Muscle of back (tissue), 3 donors: ENCODE measurements at regions not wholly inside any gene's neighbourhood (a gene's known extent, or its start where the extent isn't known, plus 50 kb on each side); places are given as distances from the start of the nearest gene placed in this dataset.
"Not testable (repeated sequence)": the region's sequence is repeated elsewhere in the genome, so short reads cannot be mapped to it uniquely, and the experiment has no call there.

Source experiments
- DNase-seq, 3 donors: peaks; one replicate each; pipeline versions ENCODE4 v3.0.0 to v3.0.0-alpha.2; 2013

DNA sequence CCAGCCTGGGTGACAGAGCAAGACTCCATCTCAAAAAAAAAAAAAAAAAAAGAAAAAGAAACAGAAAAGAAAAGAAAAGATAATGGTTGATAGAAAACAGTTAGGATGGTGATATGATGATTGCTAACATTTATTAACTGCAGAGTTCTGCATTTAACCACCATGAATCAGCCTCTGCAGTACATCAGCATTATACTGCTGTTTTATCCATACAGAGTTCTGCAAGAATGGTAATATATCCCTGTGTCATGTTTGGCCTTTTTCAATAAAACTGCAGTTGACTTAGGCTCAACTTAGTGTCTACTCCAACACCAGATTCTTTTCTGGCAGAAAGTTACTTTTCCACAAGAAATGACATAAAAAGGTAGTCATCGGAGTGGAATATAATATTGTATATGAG is 62.6 kb downstream of the DUSP6 start:
- DNase-seq = no peak

DNA sequence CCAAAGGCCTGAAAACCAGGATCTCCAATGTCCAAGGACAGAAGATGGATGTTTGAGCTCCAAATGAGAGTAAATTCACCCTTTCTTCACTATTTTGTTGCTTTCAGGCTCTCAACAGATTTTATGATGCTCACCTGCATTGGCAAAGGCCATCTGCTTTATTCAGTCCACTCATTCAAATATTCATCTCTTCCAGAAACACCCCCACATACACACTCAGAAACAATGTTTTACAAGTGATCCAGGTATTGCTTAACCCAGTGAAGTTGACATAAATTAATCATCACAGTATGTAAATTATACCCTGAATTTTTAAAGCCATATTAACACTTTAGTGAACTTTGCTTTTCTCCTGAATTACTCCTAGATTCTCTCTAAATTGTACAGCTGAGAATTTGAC is 63.3 kb downstream of the DUSP6 start:
- no peak for DNase-seq

DNA sequence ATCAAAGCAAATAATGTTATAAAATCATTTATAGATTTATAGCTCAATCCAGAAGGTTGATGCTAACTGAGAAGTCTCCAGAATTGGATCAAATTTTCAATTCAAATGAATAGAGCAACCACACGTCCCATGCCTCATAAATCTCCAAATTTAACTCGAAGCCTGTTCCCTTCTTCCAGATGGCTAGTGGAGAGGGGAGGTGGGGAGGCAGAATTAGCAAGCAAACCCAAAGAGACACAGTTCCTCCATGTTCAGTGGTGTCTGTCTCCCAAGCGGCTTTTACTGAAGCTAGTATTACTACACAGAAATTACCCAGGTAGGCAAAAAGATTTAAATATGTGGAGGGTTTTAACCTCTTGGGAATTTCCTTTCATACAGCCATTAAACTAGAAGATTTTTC is 65.8 kb downstream of the DUSP6 start:
- no peak for DNase-seq

DNA sequence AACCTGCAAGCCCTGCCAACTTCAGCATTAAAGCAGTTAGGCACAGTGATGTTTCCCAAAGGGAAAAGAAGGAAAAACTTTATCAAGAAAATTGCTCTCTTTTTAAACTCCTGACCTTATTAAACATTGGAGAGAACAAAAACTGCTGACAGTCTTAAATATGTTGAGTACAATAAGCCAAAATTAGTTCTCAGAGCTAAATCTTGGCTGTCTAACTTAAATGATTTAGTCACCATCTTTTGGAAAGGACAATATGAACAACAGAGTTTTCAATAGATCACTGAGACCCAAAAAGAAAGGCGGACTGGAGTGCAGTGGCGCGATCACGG is 70.8 kb downstream of the DUSP6 start:
- DNase-seq = peak in 1 of 3 donors; percentile 19

DNA sequence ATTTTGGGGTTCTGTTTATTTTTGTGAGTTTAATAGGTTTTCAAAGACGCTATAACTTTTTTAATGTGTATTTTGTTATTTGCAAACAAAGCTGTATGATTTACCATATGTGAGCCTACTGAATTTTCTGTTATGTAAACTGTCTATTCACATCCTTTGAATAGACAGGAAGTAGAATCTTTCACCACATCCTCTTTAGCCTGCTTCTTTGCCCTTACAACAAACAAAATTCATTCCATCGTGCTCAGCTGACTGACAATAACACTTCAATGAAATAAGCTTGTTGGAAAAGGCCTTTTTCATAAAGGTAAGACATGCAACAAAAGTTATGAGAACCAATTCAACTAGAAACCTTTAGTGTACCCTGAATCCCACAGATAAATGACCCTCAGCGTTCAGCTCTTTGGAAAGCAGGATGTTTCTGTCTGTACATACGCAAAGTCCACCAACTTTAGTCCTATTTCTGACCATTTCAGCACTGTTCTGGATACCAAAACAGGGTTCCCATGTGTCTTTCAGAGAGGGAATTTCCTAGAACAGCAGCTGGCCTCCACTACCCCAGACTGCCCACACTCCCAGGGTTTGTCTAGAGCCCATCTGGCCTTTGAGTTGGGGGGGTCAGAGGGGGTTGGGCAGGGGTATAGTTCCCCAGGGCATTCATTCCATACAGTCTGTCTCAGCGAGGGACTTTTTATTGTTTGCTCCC is 71.3 kb downstream of the DUSP6 start:
- DNase-seq = peak in 2 of 3 donors; percentile 10 to 44

DNA sequence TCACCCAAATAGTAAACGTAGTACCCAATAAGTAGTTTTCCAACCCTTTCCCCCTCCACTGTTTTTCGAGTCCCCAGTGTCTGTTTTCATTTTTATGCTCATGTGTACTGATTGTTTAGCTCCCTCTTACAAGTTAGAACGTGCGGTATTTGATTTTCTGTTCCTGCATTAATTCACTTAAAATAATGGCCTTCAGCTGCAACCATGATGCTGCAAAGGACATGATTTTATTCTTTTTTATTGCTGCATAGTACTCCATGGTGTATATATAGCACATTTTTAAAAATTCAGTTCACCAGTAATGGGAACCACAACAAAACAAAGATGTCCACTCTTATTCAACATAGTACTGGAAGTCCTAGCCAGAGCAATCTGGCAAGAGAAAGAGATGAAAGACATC is 72.8 kb downstream of the DUSP6 start:
- no peak for DNase-seq

DNA sequence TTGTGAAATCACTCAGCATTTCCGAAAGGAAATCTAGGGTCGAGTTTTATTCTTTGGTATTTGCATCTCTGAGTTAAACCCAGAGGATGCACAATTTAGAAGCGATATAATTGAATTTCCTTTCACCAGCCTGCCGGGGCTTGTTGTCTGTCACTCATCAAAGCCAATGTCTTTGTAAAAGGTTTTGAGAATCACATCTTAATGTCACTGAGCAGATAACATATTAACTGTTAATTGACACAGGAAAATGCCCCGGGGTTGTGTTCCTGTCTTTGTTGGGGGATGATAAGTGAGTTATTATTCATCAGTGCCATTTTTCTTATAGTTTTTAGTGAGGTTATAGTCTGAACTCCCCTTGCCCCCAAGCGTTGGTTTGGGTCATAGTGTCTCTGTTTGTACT is 73.4 kb downstream of the DUSP6 start:
- no peak for DNase-seq

DNA sequence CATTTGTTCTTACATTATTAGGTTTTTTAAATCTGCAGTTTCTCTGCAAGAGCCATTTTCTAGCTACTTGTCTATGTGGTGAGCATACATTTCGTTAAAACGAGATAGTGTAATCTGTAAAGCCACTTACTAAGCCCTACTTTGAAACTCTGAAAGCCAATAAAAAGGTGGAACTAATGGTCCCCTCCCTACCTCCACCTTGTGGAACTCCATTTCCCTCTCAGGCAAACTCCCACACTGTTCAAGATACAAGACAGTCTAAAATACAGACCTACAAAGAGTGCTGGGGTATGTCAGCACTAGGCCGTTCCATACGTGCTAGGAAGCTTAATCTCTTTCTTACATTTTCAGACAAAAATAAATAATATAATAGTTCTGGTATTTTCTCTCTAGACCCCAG is 74.1 kb downstream of the DUSP6 start:
- no peak for DNase-seq

DNA sequence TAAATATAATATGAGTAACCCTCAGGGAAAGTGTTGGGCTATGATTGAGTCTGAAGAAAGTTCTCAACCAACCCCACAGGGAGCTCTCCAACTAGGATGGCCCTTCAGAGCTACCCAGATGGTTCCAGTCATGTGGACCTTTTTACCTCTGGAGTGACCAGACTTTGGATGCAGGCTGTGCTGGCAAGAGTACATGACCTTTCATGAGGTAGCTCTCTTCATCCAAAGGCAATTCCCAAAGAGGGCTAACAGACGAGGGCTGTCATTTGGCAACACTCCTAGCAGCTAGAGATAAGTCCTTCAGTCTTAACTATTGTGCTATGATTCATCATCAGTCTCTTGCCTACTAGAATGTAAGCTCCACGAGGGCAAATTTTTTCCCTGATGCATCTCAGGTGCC is 75.4 kb downstream of the DUSP6 start:
- DNase-seq = no peak

DNA sequence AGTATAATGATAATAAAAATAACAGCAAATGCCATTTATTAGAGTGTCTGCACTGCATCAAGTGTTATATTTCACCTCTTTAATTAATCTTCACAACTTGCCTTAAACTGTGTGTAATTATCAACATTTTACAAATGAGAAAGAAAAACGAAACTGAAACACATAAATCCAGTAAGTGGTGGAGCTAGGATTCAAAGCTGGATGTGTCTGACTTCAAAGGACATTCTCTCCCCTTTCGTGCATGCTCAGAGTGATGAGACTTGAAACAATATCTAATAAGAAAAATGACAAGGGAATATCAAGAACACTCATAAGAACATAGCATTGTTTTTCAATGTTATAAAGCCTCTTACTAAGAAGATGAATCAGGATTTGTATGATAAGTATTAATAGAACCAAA is 78.8 kb downstream of the DUSP6 start:
- no peak for DNase-seq

DNA sequence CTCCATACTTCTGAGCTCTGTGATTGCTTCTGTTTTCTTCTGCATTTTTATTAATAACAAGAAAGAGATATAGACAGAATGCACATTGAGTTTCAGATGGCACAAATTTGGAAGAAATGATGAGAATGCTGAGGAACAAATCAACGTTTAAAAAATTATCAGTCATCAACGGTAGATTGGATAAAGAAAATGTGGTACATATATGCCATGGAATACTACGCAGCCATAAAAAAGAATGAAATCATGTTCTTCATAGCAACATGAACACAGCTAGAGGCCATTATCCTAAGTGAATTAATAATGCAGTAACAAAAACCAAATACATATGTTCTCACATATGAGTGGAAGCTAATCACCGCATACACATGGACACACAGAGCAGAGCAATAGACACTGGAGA is 81.8 kb downstream of the DUSP6 start:
- DNase-seq = no peak

DNA sequence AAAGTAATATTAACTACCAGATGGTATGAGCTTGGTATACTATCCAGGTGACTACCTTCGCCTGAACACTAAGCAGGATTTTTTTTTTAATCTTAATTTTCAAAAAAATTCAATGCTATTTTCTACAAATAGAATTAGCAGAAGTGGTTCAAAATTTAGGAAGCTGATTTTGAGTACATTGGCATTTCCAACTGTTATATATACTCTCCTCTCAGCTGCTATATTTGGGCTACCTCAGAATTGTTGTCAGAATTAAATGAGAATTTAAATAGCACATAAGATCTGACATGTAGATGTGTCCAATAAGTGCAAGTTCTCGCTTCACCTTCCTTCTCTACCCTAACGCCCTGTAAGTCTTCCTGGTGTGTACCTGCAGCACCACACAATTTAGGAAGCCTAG is 83.1 kb downstream of the DUSP6 start:
- no peak for DNase-seq

DNA sequence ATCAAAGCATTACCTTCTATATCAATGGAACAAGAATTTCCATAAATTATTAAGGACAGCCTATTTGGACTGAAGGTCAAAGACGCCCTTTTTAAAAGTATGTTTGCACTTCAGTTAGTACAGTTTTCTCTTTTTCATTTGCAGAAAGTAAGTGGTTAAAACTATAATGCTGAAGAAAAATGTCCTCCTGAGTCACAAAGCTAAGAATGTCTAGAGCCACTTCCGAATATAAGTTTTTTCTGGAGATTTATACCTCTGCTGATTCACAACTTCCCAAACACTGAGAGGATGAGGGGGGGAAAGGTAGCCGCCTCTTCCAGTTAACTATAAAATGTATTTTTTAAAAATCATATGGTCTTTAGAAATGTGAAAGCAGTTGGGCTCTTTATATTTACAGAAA is 84.9 kb downstream of the DUSP6 start:
- no peak for DNase-seq

DNA sequence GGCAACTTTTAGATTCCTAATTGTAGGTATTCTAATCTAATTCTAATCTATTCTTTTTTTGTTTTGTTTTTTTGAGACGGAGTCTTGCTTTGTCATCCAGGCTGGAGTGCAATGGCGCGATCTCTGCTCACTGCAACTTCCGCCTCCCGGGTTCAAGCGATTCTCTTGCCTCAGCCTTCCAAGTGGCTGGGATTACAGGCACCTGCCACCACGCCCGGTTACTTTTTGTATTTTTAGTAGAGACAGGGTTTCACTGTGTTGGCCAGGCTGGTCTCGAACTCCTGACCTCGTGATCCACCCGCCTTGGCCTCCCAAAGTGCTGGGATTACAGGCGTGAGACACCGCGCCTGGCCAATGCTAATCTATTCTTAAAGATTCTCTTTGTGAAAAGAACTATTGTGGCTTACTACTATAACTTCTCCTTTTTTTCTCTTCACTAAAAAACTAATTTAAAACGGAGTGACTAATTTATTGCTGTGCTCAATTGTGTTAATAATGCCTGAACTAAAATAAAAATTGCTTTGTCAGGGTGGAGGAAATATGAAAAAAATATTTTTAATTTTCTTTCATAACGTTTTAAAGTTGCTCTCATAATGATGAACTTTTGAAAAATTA is 85.6 kb downstream of the DUSP6 start:
- not testable (repeated sequence) for DNase-seq

DNA sequence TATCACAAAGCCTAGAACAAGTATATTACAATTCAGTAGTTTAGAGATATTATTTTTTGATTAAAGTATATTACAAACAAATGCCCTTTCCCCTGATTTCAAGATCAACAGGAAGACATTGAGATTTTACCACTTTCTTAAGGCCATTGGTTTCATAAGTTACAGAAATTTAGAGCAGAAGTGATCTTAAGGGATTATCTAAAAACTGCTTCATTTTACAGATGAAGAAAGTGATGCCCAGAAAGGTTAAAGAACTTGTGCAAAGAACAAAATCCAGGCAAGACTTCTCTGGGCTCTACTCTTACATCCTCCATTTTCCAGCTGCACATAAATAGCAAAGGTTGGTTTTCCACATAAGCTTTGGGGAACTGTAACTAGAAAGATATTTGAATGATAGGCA is 87.5 kb downstream of the DUSP6 start:
- no peak for DNase-seq

DNA sequence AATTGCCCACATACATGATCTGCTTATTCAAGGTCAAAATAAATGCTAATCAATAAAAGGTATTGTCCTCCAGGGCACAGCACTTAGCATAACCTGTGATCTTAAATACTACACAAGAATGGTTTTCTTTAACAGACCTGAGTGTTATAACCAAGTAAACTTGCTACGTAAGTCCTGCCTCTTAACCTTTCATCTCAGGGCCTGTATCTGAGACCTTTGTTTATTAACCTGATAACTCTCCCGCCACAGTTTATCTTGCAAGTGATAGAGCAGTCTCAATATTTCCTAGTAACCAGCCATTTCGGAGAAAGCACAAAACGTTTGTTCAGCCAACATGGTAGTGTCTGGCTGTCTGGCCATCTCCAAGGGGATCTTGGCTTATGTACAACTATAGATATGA is 88.4 kb downstream of the DUSP6 start:
- no peak for DNase-seq

DNA sequence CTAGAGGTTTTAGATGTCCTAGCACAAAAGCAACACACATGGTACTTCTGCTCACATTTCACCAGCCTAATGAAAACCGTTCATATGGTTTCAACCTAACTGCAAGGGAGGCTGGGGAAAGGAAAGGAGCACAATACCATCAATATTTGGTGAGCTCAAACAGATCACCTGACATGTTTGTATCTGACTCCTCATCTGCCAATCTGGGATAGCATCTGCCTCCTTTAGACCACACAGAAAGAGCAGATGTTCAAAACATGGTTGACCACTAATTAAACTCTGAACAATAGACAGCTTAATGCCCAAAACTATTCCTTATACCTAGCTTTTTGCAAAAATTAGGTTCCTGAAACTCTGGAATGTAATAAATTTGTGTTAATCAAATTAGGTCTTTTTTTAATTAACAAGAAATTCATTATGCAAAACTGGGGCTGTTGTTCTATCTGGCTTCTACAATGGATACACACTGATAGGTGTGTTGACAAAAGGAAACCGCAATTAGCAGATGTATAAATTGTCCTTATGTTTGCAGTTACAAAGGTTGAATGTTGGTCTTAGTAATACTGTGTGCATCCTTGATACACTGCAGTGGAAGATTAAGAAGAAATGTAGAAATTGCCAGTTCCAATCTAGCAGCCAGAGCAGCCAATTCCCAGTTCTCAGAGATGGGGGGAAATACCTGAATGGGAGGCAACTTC is 89.3 kb downstream of the DUSP6 start:
- no peak for DNase-seq

DNA sequence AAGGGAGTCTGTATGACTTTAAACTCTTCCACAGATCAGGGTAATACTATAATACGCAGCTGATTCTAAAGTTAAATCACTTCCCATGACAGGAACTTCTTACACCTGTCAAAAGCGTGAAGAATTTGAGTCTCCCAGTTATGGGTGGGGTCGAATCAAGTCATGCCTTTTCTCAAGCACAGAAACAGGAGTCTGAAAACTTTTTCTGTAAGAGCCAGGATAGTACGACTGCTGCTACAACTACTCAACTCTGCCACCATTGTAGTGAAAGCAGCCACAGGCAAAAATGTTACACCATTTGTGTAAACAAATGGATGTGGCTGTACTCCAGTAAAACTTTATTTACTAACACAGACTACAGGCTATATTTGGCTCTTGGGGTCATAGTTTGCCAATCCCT is 90.3 kb downstream of the DUSP6 start:
- no peak for DNase-seq

DNA sequence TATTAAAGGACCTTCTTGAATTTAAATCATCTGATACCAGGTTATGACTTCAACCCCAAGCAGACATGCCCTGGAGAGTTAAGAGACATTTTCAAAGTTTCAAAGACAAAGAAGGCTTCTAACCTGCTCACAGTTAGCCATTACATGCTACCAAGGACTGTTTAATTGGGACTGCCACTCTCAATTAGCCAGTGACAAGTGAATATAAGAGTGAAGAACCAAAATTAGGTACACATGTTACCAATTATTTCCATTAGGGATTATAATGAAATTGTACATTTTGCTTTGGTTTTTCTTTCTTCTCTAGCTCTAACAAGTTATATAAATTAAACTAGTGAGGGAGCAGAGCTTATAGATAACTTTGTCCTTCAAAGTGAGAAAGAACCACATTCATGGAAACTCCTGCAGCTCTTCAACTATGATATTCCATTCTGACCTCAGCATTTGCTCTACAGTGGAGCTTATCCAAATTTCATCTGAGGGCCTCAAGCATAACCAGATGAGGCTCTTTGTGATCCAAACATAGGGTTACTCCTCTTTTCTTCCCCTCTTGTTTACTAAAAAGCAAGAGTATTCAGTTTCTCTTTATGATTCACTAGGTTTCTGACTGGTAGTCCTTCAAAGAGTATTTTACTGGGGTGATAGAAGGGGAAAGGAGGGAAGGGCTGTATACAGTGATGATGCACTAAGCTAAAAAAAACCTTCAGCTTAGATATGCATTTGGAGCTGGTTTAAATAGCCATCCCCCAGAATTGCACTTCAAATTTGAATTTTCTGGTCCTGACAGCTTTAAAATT is 91.3 kb downstream of the DUSP6 start:
- no peak for DNase-seq

DNA sequence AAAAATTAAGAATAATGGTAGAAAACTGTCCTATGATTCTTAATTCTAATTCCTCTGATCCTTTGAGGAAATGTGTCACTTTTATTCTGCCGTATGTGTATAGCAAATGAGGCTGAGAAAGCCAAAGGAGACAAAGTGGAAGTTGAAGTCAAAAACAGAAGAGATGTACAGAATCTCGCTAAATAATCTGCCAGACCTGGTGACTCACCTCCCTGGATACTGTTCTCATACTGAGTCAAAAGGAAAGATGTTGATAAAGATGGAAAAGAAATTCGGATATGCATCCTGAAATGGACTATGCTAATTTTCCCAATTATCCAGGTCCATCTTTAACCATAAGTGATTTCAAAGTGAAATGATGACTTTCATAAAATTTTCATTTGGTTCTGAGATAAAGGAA is 92.5 kb downstream of the DUSP6 start:
- no peak for DNase-seq

DNA sequence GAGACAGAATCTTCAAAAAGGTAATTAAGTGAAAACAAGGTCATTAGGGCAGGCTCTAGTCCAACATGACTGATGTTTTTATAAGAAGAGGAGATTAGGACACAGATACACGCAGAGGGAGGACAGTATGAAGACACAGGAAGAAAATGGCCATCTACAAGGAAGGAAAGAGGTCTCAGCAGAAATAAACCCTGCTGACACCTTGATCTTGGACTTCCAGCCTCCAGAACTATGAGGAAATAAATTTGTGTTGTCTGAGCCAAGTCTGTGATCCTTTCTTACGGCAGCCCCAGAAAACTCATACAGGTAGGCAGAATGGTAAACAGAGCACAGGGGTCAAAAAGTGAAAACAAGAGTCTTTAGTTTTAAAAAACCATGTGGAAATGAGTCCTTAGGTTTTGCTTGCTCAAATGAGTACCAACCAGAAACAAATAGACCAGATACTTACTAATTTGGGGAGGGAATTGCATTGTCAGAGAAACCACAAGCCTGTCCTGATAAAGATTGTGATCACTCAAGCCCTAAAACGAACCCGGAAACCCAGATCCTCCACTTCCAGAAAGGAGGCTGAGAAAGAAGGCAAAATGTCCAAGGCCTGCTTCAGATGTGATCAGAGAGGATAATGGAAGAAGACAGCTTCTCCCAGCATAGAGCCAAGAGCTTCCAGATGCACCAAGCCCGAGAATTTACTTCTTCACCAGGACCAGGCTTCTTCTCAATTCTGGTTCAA is 93.9 kb downstream of the DUSP6 start:
- DNase-seq = no peak

DNA sequence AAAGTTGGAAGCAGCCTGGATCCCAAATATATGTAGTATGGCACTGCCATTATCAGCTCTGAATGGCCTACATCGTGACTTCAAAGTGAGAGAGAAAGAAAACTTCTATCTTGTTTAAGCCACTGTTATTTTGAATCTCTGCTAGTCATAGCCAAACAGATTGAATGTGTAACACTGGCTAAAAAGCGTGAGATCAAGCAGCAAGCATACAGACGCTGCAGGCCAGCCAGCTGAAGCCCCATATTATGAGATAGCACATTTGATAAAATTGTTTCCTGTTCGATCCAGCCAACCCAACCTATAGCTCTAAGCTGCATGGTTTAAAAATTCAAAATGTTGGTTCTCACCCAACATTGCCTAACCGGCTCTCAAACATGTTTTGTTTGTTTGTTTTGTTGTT is 95.0 kb downstream of the DUSP6 start:
- DNase-seq = no peak
